LNCAP (cell line): ENCODE measurements at regions not wholly inside any gene's neighbourhood (a gene's known extent, or its start where the extent isn't known, plus 50 kb on each side); places are given as distances from the start of the nearest gene placed in this dataset.

ENCODE experiments used
- TF ChIP-seq, protein P1 (sequence below): fragments of 450-650 bp; IDR thresholded peaks from 2 replicates; pipeline ENCODE4 v1.5.1; 2017; ENCODE audit warnings: mild to moderate bottlenecking

DNA sequence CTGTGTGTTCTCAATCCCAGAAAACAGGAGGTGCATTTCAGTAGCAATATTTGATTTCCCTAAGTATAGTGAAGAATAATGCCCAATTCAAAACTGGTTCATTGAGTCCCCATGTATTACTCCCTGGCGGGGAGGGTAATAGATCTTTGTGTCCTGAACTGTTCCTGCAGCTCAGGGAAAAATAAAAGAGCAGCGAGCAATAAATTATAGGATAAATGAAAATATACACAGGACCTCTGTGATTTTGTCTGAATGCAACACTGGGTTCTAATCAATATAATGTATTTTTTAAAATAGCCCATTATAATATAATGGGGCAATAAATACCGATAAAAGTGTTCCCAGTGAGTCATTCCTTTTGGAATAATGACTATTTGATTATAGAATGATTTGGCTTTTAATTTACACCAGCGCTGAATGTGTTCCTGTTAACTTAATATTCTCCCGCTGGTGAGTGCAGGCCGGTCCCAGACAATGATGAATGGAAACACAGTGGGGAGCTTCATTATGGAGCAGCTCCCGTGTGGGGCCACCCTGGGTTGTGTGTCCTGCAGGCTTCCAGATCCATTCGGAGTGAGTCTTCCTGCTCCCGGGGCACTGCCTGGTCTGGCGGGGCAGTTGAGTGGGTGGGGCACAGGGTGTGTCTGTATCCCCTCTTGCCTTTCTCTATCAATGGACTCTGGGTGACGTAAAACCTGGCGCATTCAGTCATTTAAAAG is 263.1 kb downstream of the ACTR3B start:
- TF ChIP-seq, protein P1, sequence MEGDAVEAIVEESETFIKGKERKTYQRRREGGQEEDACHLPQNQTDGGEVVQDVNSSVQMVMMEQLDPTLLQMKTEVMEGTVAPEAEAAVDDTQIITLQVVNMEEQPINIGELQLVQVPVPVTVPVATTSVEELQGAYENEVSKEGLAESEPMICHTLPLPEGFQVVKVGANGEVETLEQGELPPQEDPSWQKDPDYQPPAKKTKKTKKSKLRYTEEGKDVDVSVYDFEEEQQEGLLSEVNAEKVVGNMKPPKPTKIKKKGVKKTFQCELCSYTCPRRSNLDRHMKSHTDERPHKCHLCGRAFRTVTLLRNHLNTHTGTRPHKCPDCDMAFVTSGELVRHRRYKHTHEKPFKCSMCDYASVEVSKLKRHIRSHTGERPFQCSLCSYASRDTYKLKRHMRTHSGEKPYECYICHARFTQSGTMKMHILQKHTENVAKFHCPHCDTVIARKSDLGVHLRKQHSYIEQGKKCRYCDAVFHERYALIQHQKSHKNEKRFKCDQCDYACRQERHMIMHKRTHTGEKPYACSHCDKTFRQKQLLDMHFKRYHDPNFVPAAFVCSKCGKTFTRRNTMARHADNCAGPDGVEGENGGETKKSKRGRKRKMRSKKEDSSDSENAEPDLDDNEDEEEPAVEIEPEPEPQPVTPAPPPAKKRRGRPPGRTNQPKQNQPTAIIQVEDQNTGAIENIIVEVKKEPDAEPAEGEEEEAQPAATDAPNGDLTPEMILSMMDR: no peak

DNA sequence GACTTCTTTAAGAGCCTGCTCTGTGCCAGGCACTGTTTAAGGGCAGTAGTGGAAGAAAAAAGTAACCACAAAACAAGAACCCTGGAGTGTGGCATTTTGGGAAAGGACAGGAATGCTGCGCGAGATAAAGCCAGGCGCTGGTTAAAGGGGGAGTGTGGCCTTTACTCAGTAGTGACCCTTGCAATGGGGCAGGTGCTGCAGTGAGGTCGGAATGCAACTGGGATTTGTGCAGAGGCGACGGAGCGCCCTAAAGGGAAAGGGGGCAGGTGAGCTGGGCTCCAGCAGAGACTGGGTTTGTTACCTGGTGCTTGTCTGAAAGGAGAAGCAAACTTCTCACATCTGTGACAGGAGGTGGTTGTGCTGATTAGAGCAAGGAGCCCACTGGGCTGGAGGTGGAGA is 263.6 kb downstream of the ACTR3B start:
- TF ChIP-seq, protein P1: no peak

DNA sequence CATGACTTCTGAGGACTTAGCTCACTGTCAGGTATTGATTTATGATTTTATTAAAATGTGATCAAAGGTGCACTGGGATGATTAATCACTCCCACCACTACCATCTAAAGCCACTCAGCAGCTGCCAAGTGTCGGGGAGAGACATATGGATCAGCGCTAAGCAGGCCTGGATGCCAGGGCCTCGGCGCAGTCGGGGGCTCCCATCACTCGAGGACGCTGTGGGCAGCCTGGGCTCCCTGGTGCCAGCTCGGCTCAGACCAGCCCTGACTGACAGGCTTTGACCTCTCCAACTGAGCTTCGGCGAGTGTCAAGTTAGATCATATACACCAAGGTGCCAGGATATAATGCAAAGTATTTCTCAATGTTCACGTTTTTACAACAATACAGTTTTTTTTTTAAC is 267.7 kb downstream of the ACTR3B start:
- TF ChIP-seq, protein P1: no peak

GRCh38 chr7:153027904-153028303 is 268.4 kb downstream of the ACTR3B start:
- TF ChIP-seq, protein P1: no peak

GRCh38 chr7:153030976-153031375 is 271.4 kb downstream of the ACTR3B start:
- TF ChIP-seq, protein P1: no peak

GRCh38 chr7:153034791-153035190 is 275.2 kb downstream of the ACTR3B start:
- TF ChIP-seq, protein P1: no peak

DNA sequence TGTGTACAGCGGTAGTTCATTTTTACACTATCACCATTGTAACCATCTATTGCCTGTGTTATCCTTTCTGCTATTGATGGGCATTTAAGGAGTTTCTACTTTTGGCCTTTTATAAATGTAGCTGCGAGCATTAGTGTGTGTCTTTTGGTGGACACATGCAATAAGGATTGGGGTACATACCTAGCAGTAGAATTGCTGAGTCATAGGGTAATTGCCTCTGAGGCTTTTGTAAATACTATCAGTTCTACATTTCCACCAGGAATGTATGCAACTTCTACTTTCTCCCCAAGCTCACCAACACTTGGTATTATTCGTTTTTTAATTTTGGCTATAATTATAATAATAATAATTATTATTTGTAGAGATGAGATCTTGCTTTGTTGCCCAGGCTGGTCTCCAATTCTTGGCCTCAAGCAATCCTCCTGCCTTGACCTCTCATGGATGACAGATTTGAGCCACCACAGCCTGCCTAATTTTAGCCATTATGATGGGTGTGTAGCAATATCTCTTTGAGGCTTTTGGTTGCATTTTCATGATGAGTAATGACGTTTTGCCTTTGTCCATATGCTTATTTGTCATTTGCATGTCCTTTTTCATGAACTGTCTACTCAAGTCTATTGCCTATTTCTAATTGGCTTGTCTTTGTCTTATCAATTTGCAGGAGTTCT is 277.0 kb downstream of the ACTR3B start:
- TF ChIP-seq, protein P1: no peak
